SK-N-SH (cell line): ENCODE measurements at regions not wholly inside any gene's neighbourhood (a gene's known extent, or its start where the extent isn't known, plus 50 kb on each side); places are given as distances from the start of the nearest gene placed in this dataset.

Experiments
- POLR2AphosphoS5 ChIP-seq: IDR thresholded peaks from 2 replicates; pipeline ENCODE4 v1.6.1; 2012; ENCODE audit warnings: low read depth, low read length
- RFX5 ChIP-seq: IDR thresholded peaks from 2 replicates; pipeline ENCODE4 v1.6.1; 2012; ENCODE audit warnings: mild to moderate bottlenecking, improper control_type of control experiment, low read length
- TEAD4 ChIP-seq: IDR thresholded peaks from 2 replicates; pipeline ENCODE4 v1.4.0; 2012; ENCODE audit warnings: mild to moderate bottlenecking, borderline replicate concordance; ENCODE audit not compliant: insufficient read depth
- TF ChIP-seq, protein P1 (sequence below): IDR thresholded peaks from 2 replicates; pipeline ENCODE4 v1.4.0; 2012; ENCODE audit warnings: low read depth
- TF ChIP-seq, protein P2 (sequence below): fragments of 200-600 bp; sonication (generic); IDR thresholded peaks from 2 replicates; pipeline ENCODE4 v1.6.1; 2017; ENCODE audit warnings: antibody characterized with exemption, mild to moderate bottlenecking, moderate library complexity

DNA sequence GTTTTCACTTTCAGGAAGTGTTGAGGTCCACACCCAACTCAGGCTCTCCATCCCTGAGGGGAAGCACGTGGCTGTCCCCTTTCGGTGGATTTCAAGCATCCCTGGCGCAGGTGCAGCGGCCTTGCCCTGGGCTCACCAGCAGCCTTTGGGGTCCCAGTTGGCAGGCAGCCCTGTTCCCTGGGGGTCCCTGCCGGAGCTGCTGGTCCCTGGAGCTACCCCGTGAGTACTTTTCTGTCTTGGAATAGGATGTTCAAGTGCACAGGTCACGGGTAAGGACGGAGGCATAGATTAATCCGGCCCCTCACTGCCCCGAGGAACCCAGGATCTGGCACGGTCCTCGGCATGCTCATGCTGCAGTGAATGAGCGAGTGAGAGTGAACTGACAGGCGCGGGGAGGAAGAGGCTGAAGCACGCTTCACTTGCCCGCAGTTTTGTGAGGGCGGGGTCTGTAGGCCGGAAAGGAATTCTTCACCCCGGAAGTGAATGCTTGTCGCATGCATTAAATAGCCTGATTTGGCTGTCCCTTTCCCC is 117.2 kb upstream of the FAT1 start:
- TF ChIP-seq, protein P1, sequence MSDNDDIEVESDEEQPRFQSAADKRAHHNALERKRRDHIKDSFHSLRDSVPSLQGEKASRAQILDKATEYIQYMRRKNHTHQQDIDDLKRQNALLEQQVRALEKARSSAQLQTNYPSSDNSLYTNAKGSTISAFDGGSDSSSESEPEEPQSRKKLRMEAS: no peak
- no peak for TF ChIP-seq RFX5
- no peak for TF ChIP-seq TEAD4
- TF ChIP-seq, protein P2, sequence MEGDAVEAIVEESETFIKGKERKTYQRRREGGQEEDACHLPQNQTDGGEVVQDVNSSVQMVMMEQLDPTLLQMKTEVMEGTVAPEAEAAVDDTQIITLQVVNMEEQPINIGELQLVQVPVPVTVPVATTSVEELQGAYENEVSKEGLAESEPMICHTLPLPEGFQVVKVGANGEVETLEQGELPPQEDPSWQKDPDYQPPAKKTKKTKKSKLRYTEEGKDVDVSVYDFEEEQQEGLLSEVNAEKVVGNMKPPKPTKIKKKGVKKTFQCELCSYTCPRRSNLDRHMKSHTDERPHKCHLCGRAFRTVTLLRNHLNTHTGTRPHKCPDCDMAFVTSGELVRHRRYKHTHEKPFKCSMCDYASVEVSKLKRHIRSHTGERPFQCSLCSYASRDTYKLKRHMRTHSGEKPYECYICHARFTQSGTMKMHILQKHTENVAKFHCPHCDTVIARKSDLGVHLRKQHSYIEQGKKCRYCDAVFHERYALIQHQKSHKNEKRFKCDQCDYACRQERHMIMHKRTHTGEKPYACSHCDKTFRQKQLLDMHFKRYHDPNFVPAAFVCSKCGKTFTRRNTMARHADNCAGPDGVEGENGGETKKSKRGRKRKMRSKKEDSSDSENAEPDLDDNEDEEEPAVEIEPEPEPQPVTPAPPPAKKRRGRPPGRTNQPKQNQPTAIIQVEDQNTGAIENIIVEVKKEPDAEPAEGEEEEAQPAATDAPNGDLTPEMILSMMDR: no peak
- no peak for TF ChIP-seq POLR2AphosphoS5
